ENCODE measurements at regions not wholly inside any gene's neighbourhood (a gene's known extent, or its start where the extent isn't known, plus 50 kb on each side); places are given as distances from the start of the nearest gene placed in this dataset.

DNA sequence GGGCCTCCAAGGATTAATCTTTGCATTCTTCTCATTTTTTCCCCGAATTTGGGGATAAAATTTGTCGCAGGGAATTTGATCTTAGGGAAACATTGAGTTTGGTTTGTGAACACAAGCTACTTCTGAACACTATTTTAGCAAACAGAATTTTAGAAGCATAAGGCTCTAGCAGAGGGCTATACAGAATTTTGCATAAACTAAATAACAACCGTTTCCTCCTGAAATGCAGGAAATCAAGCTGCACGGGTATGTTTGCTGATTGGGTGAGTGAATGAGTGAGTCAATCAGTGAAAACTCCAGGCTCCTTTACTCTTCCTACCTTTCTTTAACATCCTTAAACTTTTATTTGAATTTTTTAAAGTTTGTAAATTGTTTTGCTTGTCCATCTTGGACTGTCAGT is 81.3 kb upstream of the GNAO1 start:
- H3K4me2 ChIP-seq (ENCODE audit: low read length) = no peak overlapping the region
- H2AFZ ChIP-seq (ENCODE audit: low read depth, low read length) = no peak overlapping the region
- H3K27me3 ChIP-seq (ENCODE audit: insufficient read depth, low read depth, low read length) = no peaks in the 10 kb centered on the region
- H3K4me3 ChIP-seq (ENCODE audit: low read length) = no peak overlapping the region
- no peaks in the 10 kb centered on the region for H3K79me2 ChIP-seq (replicated peaks; ENCODE audit: insufficient read depth, low read length)
- H3K9ac ChIP-seq (ENCODE audit: low read length) = no peak overlapping the region
- TF ChIP-seq POLR2AphosphoS5 (IDR thresholded peaks at IDR 0.05) (no peak), SMC3 (conservative IDR thresholded peaks at IDR 0.05; ENCODE audit: poor library complexity) (no peak), EZH2 (IDR thresholded peaks at IDR 0.05; ENCODE audit: borderline replicate concordance, insufficient read depth, low read length, poor library complexity, severe bottlenecking) (no peak), EP300 (conservative IDR thresholded peaks at IDR 0.05; ENCODE audit: poor library complexity, severe bottlenecking) (no peak)
- TF ChIP-seq, protein P1, sequence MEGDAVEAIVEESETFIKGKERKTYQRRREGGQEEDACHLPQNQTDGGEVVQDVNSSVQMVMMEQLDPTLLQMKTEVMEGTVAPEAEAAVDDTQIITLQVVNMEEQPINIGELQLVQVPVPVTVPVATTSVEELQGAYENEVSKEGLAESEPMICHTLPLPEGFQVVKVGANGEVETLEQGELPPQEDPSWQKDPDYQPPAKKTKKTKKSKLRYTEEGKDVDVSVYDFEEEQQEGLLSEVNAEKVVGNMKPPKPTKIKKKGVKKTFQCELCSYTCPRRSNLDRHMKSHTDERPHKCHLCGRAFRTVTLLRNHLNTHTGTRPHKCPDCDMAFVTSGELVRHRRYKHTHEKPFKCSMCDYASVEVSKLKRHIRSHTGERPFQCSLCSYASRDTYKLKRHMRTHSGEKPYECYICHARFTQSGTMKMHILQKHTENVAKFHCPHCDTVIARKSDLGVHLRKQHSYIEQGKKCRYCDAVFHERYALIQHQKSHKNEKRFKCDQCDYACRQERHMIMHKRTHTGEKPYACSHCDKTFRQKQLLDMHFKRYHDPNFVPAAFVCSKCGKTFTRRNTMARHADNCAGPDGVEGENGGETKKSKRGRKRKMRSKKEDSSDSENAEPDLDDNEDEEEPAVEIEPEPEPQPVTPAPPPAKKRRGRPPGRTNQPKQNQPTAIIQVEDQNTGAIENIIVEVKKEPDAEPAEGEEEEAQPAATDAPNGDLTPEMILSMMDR (IDR thresholded peaks at IDR 0.05; ENCODE audit: poor library complexity, severe bottlenecking) = no peak
- TF ChIP-seq, protein P2, sequence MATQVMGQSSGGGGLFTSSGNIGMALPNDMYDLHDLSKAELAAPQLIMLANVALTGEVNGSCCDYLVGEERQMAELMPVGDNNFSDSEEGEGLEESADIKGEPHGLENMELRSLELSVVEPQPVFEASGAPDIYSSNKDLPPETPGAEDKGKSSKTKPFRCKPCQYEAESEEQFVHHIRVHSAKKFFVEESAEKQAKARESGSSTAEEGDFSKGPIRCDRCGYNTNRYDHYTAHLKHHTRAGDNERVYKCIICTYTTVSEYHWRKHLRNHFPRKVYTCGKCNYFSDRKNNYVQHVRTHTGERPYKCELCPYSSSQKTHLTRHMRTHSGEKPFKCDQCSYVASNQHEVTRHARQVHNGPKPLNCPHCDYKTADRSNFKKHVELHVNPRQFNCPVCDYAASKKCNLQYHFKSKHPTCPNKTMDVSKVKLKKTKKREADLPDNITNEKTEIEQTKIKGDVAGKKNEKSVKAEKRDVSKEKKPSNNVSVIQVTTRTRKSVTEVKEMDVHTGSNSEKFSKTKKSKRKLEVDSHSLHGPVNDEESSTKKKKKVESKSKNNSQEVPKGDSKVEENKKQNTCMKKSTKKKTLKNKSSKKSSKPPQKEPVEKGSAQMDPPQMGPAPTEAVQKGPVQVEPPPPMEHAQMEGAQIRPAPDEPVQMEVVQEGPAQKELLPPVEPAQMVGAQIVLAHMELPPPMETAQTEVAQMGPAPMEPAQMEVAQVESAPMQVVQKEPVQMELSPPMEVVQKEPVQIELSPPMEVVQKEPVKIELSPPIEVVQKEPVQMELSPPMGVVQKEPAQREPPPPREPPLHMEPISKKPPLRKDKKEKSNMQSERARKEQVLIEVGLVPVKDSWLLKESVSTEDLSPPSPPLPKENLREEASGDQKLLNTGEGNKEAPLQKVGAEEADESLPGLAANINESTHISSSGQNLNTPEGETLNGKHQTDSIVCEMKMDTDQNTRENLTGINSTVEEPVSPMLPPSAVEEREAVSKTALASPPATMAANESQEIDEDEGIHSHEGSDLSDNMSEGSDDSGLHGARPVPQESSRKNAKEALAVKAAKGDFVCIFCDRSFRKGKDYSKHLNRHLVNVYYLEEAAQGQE (IDR thresholded peaks at IDR 0.05; ENCODE audit: borderline replicate concordance) = no peak
- H3K36me3 ChIP-seq (ENCODE audit: insufficient read depth, low read length) = no peaks in the 10 kb centered on the region
- H3K9me2 ChIP-seq (ENCODE audit: insufficient read depth, low read length) = no peaks in the 10 kb centered on the region
- H4K20me1 ChIP-seq (ENCODE audit: insufficient read depth) = no peaks in the 10 kb centered on the region
- no peaks in the 10 kb centered on the region for H3F3A ChIP-seq (ENCODE audit: insufficient read depth, low read length, poor library complexity, severe bottlenecking)
- peak overlapping the region; percentile 98 for H3K27ac ChIP-seq (ENCODE audit: low read length)
- H3K9me3 ChIP-seq (ENCODE audit: low read length) = no peaks in the 10 kb centered on the region

DNA sequence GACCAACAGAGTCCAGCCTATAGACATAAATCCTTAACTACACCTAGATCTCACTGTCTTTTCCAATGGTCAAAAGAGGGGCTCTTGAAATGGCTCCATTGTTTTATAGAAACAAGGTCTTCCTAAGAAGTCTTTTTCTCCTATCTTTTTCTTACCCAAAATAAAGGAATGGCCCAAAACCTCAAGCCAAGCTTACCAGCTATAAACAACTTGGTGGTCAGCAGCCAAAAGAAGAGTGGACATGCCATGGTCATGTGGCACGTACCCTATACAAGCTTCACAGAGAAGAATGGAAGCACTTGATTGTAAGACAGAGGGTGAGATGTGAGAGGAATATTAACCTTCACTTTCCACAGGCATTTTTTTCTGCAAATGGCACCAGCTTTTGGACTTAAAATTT is 82.1 kb upstream of the GNAO1 start:
- Histone ChIP-seq H3K36me3 (ENCODE audit: insufficient read depth, low read length) (no peaks in the 10 kb centered on the region), H3K27ac (ENCODE audit: low read length) (peak overlapping the region; percentile 98), H2AFZ (ENCODE audit: low read depth, low read length) (no peak overlapping the region), H3K27me3 (ENCODE audit: insufficient read depth, low read depth, low read length) (no peaks in the 10 kb centered on the region), H3K9ac (ENCODE audit: low read length) (peak overlapping the region; percentile 71), H3K79me2 (replicated peaks; ENCODE audit: insufficient read depth, low read length) (no peaks in the 10 kb centered on the region), H3F3A (ENCODE audit: insufficient read depth, low read length, poor library complexity, severe bottlenecking) (no peaks in the 10 kb centered on the region), H3K9me3 (ENCODE audit: low read length) (no peaks in the 10 kb centered on the region), H3K4me3 (ENCODE audit: low read length) (peak overlapping the region; percentile 45), H3K9me2 (ENCODE audit: insufficient read depth, low read length) (no peaks in the 10 kb centered on the region), H3K4me2 (ENCODE audit: low read length) (peak overlapping the region; percentile 60), H4K20me1 (ENCODE audit: insufficient read depth) (no peaks in the 10 kb centered on the region)
- TF ChIP-seq MXI1 (conservative IDR thresholded peaks at IDR 0.05; ENCODE audit: poor library complexity, severe bottlenecking) (no peak), SMC3 (conservative IDR thresholded peaks at IDR 0.05; ENCODE audit: poor library complexity) (no peak), POLR2AphosphoS5 (IDR thresholded peaks at IDR 0.05) (no peak), RAD21 (conservative IDR thresholded peaks at IDR 0.05) (no peak), TAF1 (IDR thresholded peaks at IDR 0.05; ENCODE audit: low read depth) (no peak), EP300 (conservative IDR thresholded peaks at IDR 0.05; ENCODE audit: poor library complexity, severe bottlenecking) (no peak), EZH2 (IDR thresholded peaks at IDR 0.05; ENCODE audit: borderline replicate concordance, insufficient read depth, low read length, poor library complexity, severe bottlenecking) (no peak)
- TF ChIP-seq, protein P1 (IDR thresholded peaks at IDR 0.05; ENCODE audit: poor library complexity, severe bottlenecking) = no peak
- TF ChIP-seq, protein P2 (IDR thresholded peaks at IDR 0.05; ENCODE audit: borderline replicate concordance) = no peak

Measured in neural cell (in vitro differentiated cells).